ENCODE measurements at regions not wholly inside any gene's neighbourhood (a gene's known extent, or its start where the extent isn't known, plus 50 kb on each side); places are given as distances from the start of the nearest gene placed in this dataset.

DNA sequence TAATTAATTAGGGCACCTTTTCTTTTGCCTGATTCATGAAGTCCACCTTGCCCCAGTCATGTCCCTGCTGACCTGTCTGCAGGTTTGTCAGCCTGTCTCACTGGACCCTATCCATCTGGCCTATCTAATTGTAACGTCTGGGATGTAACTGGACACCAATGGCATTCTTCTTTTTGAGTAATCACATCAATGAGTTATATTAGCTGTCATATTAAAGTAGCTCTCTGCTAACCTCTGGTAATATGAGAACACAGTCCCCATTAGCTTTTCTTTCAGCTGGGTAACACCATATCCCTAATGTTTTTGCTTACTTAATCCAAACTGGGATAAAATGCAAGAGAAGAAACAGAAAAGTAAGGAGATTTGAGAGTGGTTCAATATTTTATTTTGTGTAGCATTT, 166.2 kb upstream of the VEPH1 start:
- TF ChIP-seq TCF4 (CRISPR knock-in tag; IDR thresholded peaks at IDR 0.05; ENCODE audit: borderline replicate concordance), result no peak
- TF ChIP-seq, protein P1, sequence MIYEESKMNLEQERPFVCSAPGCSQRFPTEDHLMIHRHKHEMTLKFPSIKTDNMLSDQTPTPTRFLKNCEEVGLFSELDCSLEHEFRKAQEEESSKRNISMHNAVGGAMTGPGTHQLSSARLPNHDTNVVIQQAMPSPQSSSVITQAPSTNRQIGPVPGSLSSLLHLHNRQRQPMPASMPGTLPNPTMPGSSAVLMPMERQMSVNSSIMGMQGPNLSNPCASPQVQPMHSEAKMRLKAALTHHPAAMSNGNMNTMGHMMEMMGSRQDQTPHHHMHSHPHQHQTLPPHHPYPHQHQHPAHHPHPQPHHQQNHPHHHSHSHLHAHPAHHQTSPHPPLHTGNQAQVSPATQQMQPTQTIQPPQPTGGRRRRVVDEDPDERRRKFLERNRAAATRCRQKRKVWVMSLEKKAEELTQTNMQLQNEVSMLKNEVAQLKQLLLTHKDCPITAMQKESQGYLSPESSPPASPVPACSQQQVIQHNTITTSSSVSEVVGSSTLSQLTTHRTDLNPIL (CRISPR knock-in tag; IDR thresholded peaks at IDR 0.05; ENCODE audit: low read depth), result no peak
- no peak for TF ChIP-seq ARNTL (CRISPR knock-in tag; IDR thresholded peaks at IDR 0.05; ENCODE audit: borderline replicate concordance, low read depth)
